Fibroblast of lung (primary cell): ENCODE measurements at regions not wholly inside any gene's neighbourhood (a gene's known extent, or its start where the extent isn't known, plus 50 kb on each side); places are given as distances from the start of the nearest gene placed in this dataset.

Experiments
- CTCF ChIP-seq, 2 donors: IDR thresholded peaks in 1 of 2; conservative IDR thresholded peaks in 1 of 2; 1 replicate in 1 of 2; 2 replicates in 1 of 2; pipeline ENCODE4 v1.5.1; 2011 to 2012; ENCODE audit warnings: low read length in 2 of 2, control low read depth in 1 of 2, inconsistent platforms in 1 of 2, low read depth in 1 of 2, mild to moderate bottlenecking in 1 of 2
- EZH2 ChIP-seq: IDR thresholded peaks from 2 replicates; pipeline ENCODE4 v1.5.1; 2012; ENCODE audit warnings: low read length, control low read depth, mild to moderate bottlenecking; ENCODE audit errors: missing control alignments

GRCh38 chr1:163609858-163610257 lies 288.1 kb downstream of the NUF2 start:
- TF ChIP-seq CTCF (conservative IDR thresholded peaks at IDR 0.05 in 1 of 2, IDR thresholded peaks at IDR 0.05 in 1 of 2; ENCODE audit: low read depth in 1 of 2, low read length in 2 of 2) (no peak), EZH2 (no peak)
